B cell (primary cell): ENCODE measurements at regions not wholly inside any gene's neighbourhood (a gene's known extent, or its start where the extent isn't known, plus 50 kb on each side); places are given as distances from the start of the nearest gene placed in this dataset.

Source experiments
- ATAC-seq: fragments of 200-7000 bp; cut with Tn5 transposase; one replicate; pipeline ENCODE4 v1.10.0; 2021; ENCODE audit warnings: low read depth, mild to moderate bottlenecking, moderate number of reproducible peaks, moderate library complexity
- CTCF ChIA-PET: fragments of 350-600 bp; sonication (Branson Sonifier 250); formaldehyde crosslinking; loops from one replicate; lab custom pipeline; 2021; ENCODE audit warnings: antibody characterized with exemption, inconsistent platforms; lab: Charles Lee
- POLR2A ChIA-PET: fragments of 350-600 bp; sonication (Branson Sonifier 250); formaldehyde crosslinking; loops from one replicate; lab custom pipeline; 2021; ENCODE audit warnings: antibody characterized with exemption; lab: Charles Lee
- DNase-seq: peaks from one replicate; pipeline ENCODE4 v3.0.0; 2013
- H2AFZ ChIP-seq: 2 replicates; pipeline ENCODE4 v1.6.1; 2012; ENCODE audit warnings: mild to moderate bottlenecking, low read depth, low read length; ENCODE audit not compliant: insufficient read depth, poor library complexity, severe bottlenecking
- H3K27ac ChIP-seq, 2 donors: 1 replicate in 1 of 2; 2 replicates in 1 of 2; pipeline ENCODE4 v1.5.1; 2012 to 2013; ENCODE audit warnings: low read length in 2 of 2, mild to moderate bottlenecking in 2 of 2, moderate library complexity in 1 of 2
- H3K27me3 ChIP-seq, 4 experiments: fragments of 200-600 bp in 1 of 4; sonication (generic) in 1 of 4; replicated peaks in 1 of 4; 1 replicate in 2 of 4; 2 replicates in 2 of 4; pipeline versions ENCODE4 v1.6.1 to v1.7.0; 2013 to 2016; ENCODE audit warnings: low read length in 3 of 4, mild to moderate bottlenecking in 2 of 4, mixed read lengths in 1 of 4, moderate library complexity in 1 of 4; ENCODE audit not compliant: insufficient read depth in 4 of 4, control insufficient read depth in 3 of 4; ENCODE audit errors: control extremely low read depth in 1 of 4
- H3K36me3 ChIP-seq, 2 experiments: replicated peaks in 1 of 2; 1 replicate in 1 of 2; 2 replicates in 1 of 2; pipeline versions ENCODE4 v1.6.1 to v1.7.1; 2013; ENCODE audit warnings: low read length in 1 of 2; ENCODE audit not compliant: insufficient read depth in 2 of 2, control insufficient read depth in 1 of 2; ENCODE audit errors: control extremely low read depth in 1 of 2, extremely low read depth in 1 of 2
- H3K4me1 ChIP-seq, 2 donors: fragments of 200-600 bp in 1 of 2; sonication (generic) in 1 of 2; 1 replicate in 1 of 2; 2 replicates in 1 of 2; pipeline versions ENCODE4 v1.5.1 to v1.6.1; 2013 to 2017; ENCODE audit warnings: low read length in 2 of 2; ENCODE audit not compliant: control insufficient read depth in 2 of 2, insufficient read depth in 2 of 2
- H3K4me2 ChIP-seq: replicated peaks from 2 replicates; pipeline ENCODE3; 2012; ENCODE audit warnings: mild to moderate bottlenecking, low read depth, low read length; ENCODE audit not compliant: poor library complexity, severe bottlenecking
- H3K4me3 ChIP-seq, 5 experiments: fragments of 200-600 bp in 1 of 5; sonication (generic) in 1 of 5; 1 replicate in 3 of 5; 2 replicates in 2 of 5; pipeline versions ENCODE4 v1.5.1 to v1.7.0; 2011 to 2016; ENCODE audit warnings: low read length in 4 of 5, mild to moderate bottlenecking in 4 of 5, low read depth in 2 of 5, control low read depth in 1 of 5, moderate library complexity in 1 of 5; ENCODE audit not compliant: insufficient read depth in 1 of 5; ENCODE audit errors: control extremely low read depth in 1 of 5, extremely low read depth in 1 of 5
- H3K79me2 ChIP-seq: fragments of 200-600 bp; sonication (generic); one replicate; pipeline ENCODE4 v1.6.0; 2016; ENCODE audit warnings: low read length; ENCODE audit not compliant: control insufficient read depth, insufficient read depth
- H3K9ac ChIP-seq: fragments of 200-600 bp; sonication (generic); 2 replicates; pipeline ENCODE4 v1.6.1; 2017; ENCODE audit warnings: mild to moderate bottlenecking, low read length, moderate library complexity
- H3K9me3 ChIP-seq, 3 donors: one replicate each; pipeline versions ENCODE4 v1.6.1 to v1.7.1; 2013; ENCODE audit warnings: low read length in 2 of 3; ENCODE audit not compliant: control insufficient read depth in 2 of 3, insufficient read depth in 1 of 3; ENCODE audit errors: control extremely low read depth in 1 of 3
- H4K20me1 ChIP-seq: 2 replicates; pipeline ENCODE4 v1.6.0; 2012; ENCODE audit warnings: mild to moderate bottlenecking, low read length; ENCODE audit not compliant: insufficient read depth, control insufficient read depth, poor library complexity, severe bottlenecking
- H3K27ac Mint-ChIP-seq: one replicate; pipeline ENCODE4 v1.8.0; 2021; ENCODE audit warnings: mixed read lengths
- H3K27me3 Mint-ChIP-seq: one replicate; pipeline ENCODE4 v1.8.0; 2021; ENCODE audit warnings: mixed read lengths
- H3K4me1 Mint-ChIP-seq: one replicate; pipeline ENCODE4 v1.8.0; 2021; ENCODE audit warnings: mixed read lengths
- H3K4me3 Mint-ChIP-seq: one replicate; pipeline ENCODE4 v1.8.0; 2021; ENCODE audit warnings: mixed read lengths
- H3K9me3 Mint-ChIP-seq: one replicate; pipeline ENCODE4 v1.8.0; 2022; ENCODE audit warnings: mixed read lengths; ENCODE audit not compliant: insufficient read depth
- EZH2 ChIP-seq: IDR thresholded peaks from 2 replicates; pipeline ENCODE4 v1.6.1; 2012; ENCODE audit warnings: borderline replicate concordance, low read depth, mild to moderate bottlenecking, moderate library complexity, low read length; ENCODE audit not compliant: insufficient read depth, poor library complexity, severe bottlenecking
- WGBS: methylation state at CpG from one replicate; pipeline ENCODE4 v1.1.5; 2013; ENCODE audit warnings: missing lambda C conversion rate; ENCODE audit not compliant: insufficient coverage; 5-methylcytosine and 5-hydroxymethylcytosine counted together
- intact Hi-C: fragments of 100-400 bp; cut with micrococcal nuclease; formaldehyde crosslinking; loops from one replicate; pipeline ENCODE4 v1.10.0; 2022
- TF ChIP-seq, protein P1 (sequence below): fragments of 200-600 bp; IDR thresholded peaks from one replicate; pipeline ENCODE4 v1.8.0; 2022; ENCODE audit warnings: antibody characterized with exemption, mild to moderate bottlenecking

DNA sequence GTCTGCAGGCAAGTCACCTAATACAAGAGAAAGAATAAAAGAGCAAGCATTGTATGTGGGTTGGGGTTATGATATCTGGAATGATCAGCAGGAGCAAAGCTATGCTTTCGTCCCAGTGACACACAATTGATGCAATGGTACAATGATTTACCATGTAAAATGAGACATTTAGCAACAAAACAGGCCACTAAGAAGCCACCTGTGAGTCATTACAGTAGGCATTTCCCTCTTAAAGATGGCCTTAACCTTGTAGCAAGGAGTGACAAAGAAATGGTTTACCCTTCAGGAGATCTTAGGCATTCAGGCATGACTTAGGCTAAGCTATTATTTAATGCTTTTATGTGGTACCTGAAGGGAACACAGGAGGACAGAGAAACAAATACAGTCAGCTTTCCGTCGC is 373.3 kb upstream of the RBMS3 start:
- ATAC-seq: no peak
- POLR2A ChIA-PET: no interaction called here

DNA sequence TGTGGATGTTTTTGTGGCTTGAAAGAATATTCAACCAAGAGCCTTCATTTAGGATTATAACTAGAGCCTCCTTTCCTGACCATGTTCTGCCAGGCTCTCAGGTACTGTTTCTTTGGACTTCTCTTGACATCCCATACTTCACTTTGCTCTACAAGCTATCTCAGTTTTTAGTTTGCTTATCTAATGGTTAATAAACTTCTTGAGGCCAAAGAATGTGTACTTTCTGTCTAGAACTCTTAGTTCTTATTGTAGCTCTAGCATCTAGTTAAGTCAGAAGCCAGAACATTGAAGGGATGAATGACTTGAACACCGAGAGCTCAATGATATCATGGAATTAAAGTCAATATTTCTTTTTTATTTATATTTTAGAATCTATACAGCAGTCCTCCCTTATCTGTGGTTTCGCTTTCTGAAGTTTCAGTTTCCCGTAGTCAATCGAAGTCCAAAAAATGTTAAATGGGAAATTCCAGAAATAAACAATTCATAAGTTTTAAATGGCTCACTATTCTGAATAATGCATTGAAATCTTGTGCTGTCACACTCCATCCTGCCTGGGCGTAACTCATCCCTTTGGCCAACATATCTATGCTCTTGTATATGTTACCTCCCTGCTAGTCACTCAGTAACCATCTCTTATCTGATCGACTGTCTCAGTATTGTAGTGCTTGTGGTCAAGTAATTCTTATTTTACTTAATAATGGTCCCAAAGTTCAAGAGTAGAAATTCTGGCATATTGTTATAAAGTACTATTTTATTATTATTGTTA is 368.6 kb upstream of the RBMS3 start:
- H3K79me2 ChIP-seq: no peaks in the 10 kb centered on the region
- intact Hi-C loops: no loop called here
- ATAC-seq (no peak), DNase-seq (no peak)
- no peaks in the 10 kb centered on the region for H4K20me1 ChIP-seq
- Mint-ChIP-seq H3K4me3 (no peak overlapping the region), H3K4me1 (peaks cover 9% of the 10 kb centered on the region), H3K27me3 (no peaks in the 10 kb centered on the region), H3K9me3 (no peaks in the 10 kb centered on the region), H3K27ac (no peak overlapping the region)
- no peaks in the 10 kb centered on the region for H3K36me3 ChIP-seq
- H2AFZ ChIP-seq: no peak overlapping the region
- 80% methylated on average over 1 of the region's 6 CpGs for WGBS
- TF ChIP-seq, protein P1, sequence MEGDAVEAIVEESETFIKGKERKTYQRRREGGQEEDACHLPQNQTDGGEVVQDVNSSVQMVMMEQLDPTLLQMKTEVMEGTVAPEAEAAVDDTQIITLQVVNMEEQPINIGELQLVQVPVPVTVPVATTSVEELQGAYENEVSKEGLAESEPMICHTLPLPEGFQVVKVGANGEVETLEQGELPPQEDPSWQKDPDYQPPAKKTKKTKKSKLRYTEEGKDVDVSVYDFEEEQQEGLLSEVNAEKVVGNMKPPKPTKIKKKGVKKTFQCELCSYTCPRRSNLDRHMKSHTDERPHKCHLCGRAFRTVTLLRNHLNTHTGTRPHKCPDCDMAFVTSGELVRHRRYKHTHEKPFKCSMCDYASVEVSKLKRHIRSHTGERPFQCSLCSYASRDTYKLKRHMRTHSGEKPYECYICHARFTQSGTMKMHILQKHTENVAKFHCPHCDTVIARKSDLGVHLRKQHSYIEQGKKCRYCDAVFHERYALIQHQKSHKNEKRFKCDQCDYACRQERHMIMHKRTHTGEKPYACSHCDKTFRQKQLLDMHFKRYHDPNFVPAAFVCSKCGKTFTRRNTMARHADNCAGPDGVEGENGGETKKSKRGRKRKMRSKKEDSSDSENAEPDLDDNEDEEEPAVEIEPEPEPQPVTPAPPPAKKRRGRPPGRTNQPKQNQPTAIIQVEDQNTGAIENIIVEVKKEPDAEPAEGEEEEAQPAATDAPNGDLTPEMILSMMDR: no peak
- no peak for TF ChIP-seq EZH2
- peaks cover 7 to 13% of the 10 kb centered on the region in 2 donors for H3K4me1 ChIP-seq
- H3K4me3 ChIP-seq: no peak overlapping the region
- POLR2A ChIA-PET: no interaction called here
- no peak overlapping the region for H3K27ac ChIP-seq
- no peak overlapping the region for H3K9ac ChIP-seq
- CTCF ChIA-PET: no interaction called here
- no peak overlapping the region for H3K4me2 ChIP-seq
- no peaks in the 10 kb centered on the region for H3K9me3 ChIP-seq
- H3K27me3 ChIP-seq: no peaks in the 10 kb centered on the region

More for the DNA sequence above, 373.3 kb upstream of the RBMS3 start:
- Histone ChIP-seq H4K20me1 (no peaks in the 10 kb centered on the region), H3K27ac (no peak overlapping the region), H3K27me3 (no peaks in the 10 kb centered on the region), H2AFZ (no peak overlapping the region), H3K4me1 (no peaks in the 10 kb centered on the region), H3K4me2 (no peak overlapping the region), H3K36me3 (no peaks in the 10 kb centered on the region), H3K79me2 (no peaks in the 10 kb centered on the region), H3K4me3 (no peak overlapping the region), H3K9ac (no peak overlapping the region), H3K9me3 (peaks cover 0 to 7% (median 0%) of the 10 kb centered on the region in 3 donors)
- WGBS: no CpG with 5 or more reads among the region's 3 CpGs
- Mint-ChIP-seq H3K27ac (no peak overlapping the region), H3K4me3 (no peak overlapping the region), H3K4me1 (no peaks in the 10 kb centered on the region), H3K9me3 (no peaks in the 10 kb centered on the region), H3K27me3 (no peaks in the 10 kb centered on the region)
- DNase-seq: no peak
- CTCF ChIA-PET: no interaction called here
- TF ChIP-seq, protein P1: no peak
- no peak for TF ChIP-seq EZH2
- intact Hi-C loops: no loop called here
